OCI-LY1 (cell line): ENCODE measurements at regions not wholly inside any gene's neighbourhood (a gene's known extent, or its start where the extent isn't known, plus 50 kb on each side); places are given as distances from the start of the nearest gene placed in this dataset.

Experiments used
- CTCF ChIP-seq: fragments of 200-600 bp; sonication (generic), shearing (Covaris generic); IDR thresholded peaks from 2 replicates; pipeline ENCODE4 v1.5.1; 2017; ENCODE audit warnings: mild to moderate bottlenecking, antibody characterized with exemption, low read length, moderate library complexity, mixed read lengths
- EZH2 ChIP-seq: fragments of 200-600 bp; sonication (generic), shearing (Covaris generic); IDR thresholded peaks from 2 replicates; pipeline ENCODE4 v1.8.0; 2017; ENCODE audit warnings: borderline replicate concordance, mixed run types, mild to moderate bottlenecking, antibody characterized with exemption, low read length, moderate library complexity, mixed read lengths

- no peak for TF ChIP-seq CTCF
- TF ChIP-seq EZH2, result no peak
These were observed 53.2 kb upstream of the GRIA1 start for GRCh38 chr5:153437251-153437650.
